ENCODE measurements at regions not wholly inside any gene's neighbourhood (a gene's known extent, or its start where the extent isn't known, plus 50 kb on each side); places are given as distances from the start of the nearest gene placed in this dataset.

- DNase-seq (ENCODE audit: unreplicated experiment): no peak
- Mint-ChIP-seq H3K9me3 (ENCODE audit: unreplicated experiment) (no peaks in the 10 kb centered on the region), H3K4me3 (ENCODE audit: unreplicated experiment) (no peak overlapping the region), H3K4me1 (ENCODE audit: insufficient read depth, unreplicated experiment) (no peaks in the 10 kb centered on the region), H3K27me3 (ENCODE audit: insufficient read depth, unreplicated experiment) (no peaks in the 10 kb centered on the region), H3K36me3 (ENCODE audit: insufficient read depth, unreplicated experiment) (peaks cover 6% of the 10 kb centered on the region), H3K27ac (ENCODE audit: low read depth, unreplicated experiment) (no peak overlapping the region)
- intact Hi-C loops (cut with micrococcal nuclease): no loop called here
- BruUV-seq (replicated peaks): no TSS peak
- ChIA-PET POLR2A (no interaction called here), CTCF (interaction anchor here (0.7 kb wide), 1 partner anchor 43 kb away, joined by 3 read pairs; no protein-coding TSS in a partner anchor)
- peak; percentile 14 for TF ChIP-seq CTCF (IDR thresholded peaks at IDR 0.05; ENCODE audit: unreplicated experiment)
Measured at GRCh38 chr7:66502230-66503035, 126.2 kb upstream of the KCTD7 start.

GRCh38 chr7:66503036-66503370 is 125.7 kb upstream of the KCTD7 start:
- no peak for DNase-seq (ENCODE audit: unreplicated experiment)

GRCh38 chr7:66503551-66504031 is 125.1 kb upstream of the KCTD7 start:
- no peak for TF ChIP-seq CTCF (IDR thresholded peaks at IDR 0.05; ENCODE audit: unreplicated experiment)
- intact Hi-C loops (cut with micrococcal nuclease): no loop called here

More at GRCh38 chr7:66503036-66503370, 125.7 kb upstream of the KCTD7 start:
- ChIA-PET CTCF (interaction anchor here (0.7 kb wide), 1 partner anchor 43 kb away, joined by 3 read pairs; no protein-coding TSS in a partner anchor), POLR2A (no interaction called here)
- no peak overlapping the region for H3K4me3 Mint-ChIP-seq (ENCODE audit: unreplicated experiment)
- no peaks in the 10 kb centered on the region for H3K9me3 Mint-ChIP-seq (ENCODE audit: unreplicated experiment)
- intact Hi-C loops (cut with micrococcal nuclease): no loop called here
- H3K36me3 Mint-ChIP-seq (ENCODE audit: insufficient read depth, unreplicated experiment): peaks cover 6% of the 10 kb centered on the region
- no peak overlapping the region for H3K27ac Mint-ChIP-seq (ENCODE audit: low read depth, unreplicated experiment)
- no peaks in the 10 kb centered on the region for H3K4me1 Mint-ChIP-seq (ENCODE audit: insufficient read depth, unreplicated experiment)
- no peak for TF ChIP-seq CTCF (IDR thresholded peaks at IDR 0.05; ENCODE audit: unreplicated experiment)
- H3K27me3 Mint-ChIP-seq (ENCODE audit: insufficient read depth, unreplicated experiment): no peaks in the 10 kb centered on the region
- no TSS peak for BruUV-seq (replicated peaks)

GRCh38 chr7:66504131-66504530 is 124.5 kb upstream of the KCTD7 start:
- BruUV-seq (replicated peaks): no TSS peak
- no peak for DNase-seq (ENCODE audit: unreplicated experiment)
- ChIA-PET CTCF (no interaction called here), POLR2A (no interaction called here)
- H3K27me3 Mint-ChIP-seq (ENCODE audit: insufficient read depth, unreplicated experiment): peaks cover 11% of the 10 kb centered on the region
- H3K27ac Mint-ChIP-seq (ENCODE audit: low read depth, unreplicated experiment): no peak overlapping the region
- no peak for TF ChIP-seq CTCF (IDR thresholded peaks at IDR 0.05; ENCODE audit: unreplicated experiment)
- no peaks in the 10 kb centered on the region for H3K4me1 Mint-ChIP-seq (ENCODE audit: insufficient read depth, unreplicated experiment)
- H3K36me3 Mint-ChIP-seq (ENCODE audit: insufficient read depth, unreplicated experiment): peaks cover 5% of the 10 kb centered on the region
- intact Hi-C loops (cut with micrococcal nuclease): no loop called here
- H3K4me3 Mint-ChIP-seq (ENCODE audit: unreplicated experiment): no peak overlapping the region
- no peaks in the 10 kb centered on the region for H3K9me3 Mint-ChIP-seq (ENCODE audit: unreplicated experiment)

More at GRCh38 chr7:66503551-66504031, 125.1 kb upstream of the KCTD7 start:
- Mint-ChIP-seq H3K4me3 (ENCODE audit: unreplicated experiment) (no peak overlapping the region), H3K9me3 (ENCODE audit: unreplicated experiment) (no peaks in the 10 kb centered on the region), H3K4me1 (ENCODE audit: insufficient read depth, unreplicated experiment) (no peaks in the 10 kb centered on the region), H3K27me3 (ENCODE audit: insufficient read depth, unreplicated experiment) (peaks cover 5% of the 10 kb centered on the region), H3K27ac (ENCODE audit: low read depth, unreplicated experiment) (no peak overlapping the region), H3K36me3 (ENCODE audit: insufficient read depth, unreplicated experiment) (peaks cover 6% of the 10 kb centered on the region)
- ChIA-PET POLR2A (no interaction called here), CTCF (no interaction called here)
- no TSS peak for BruUV-seq (replicated peaks)
- no peak for DNase-seq (ENCODE audit: unreplicated experiment)
